ENCODE measurements at regions not wholly inside any gene's neighbourhood (a gene's known extent, or its start where the extent isn't known, plus 50 kb on each side); places are given as distances from the start of the nearest gene placed in this dataset.

DNA sequence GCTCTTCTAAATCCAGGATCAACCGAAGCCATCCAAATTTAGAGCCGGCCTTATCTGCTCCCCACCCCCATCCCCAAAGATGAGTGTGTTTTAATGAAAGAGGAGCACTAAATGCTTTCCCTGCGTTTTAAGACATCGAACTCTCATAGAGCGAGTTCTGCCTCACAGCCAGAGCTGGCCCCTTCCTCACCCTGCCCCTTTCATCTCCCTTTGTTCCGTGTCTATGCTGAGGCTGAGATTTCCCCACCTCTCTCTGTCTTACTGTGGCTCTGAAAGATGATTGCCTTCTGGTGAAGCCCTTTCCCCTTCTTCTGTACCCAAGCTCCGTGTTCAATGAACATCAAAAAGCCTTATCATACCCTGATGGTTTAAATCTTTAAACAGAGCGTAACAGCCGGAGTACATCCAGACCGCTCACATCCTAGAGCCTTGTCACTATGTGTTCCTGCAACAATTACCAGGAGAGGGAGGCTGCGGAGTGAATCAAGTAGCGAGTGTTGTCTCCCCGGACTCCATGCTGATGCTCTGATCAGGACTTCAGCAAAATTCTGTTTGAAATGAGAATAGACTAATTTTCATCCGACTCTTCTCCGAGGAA lies 110.1 kb downstream of the ZNF326 start:
- FAIRE-seq (no peak), DNase-seq (ENCODE audit: insufficient read length, low spot score) (no peak)
- no peak for TF ChIP-seq CTCF (IDR thresholded peaks at IDR 0.05; ENCODE audit: insufficient read depth, missing control alignments)

DNA sequence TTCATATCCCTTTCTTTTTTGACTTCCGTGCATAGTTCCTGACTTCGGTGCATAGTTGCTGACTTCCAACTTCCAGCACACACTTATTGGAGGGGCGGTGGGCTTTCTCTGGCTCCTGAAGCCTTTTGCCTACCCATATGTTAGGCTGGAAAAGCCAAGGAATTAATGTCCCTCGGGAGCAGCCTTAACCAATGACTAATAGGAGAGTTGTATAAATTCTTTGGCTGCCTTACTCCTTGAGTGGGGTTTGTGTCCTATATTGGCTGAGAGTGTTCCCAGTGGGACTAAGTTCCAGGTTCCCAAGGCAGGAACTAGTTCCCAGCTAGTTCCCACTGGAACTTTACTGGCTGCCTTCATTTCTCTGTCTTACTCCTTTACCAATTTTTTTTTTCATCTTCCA lies 105.7 kb downstream of the ZNF326 start:
- DNase-seq (ENCODE audit: insufficient read length, low spot score) (no peak), FAIRE-seq (no peak)
- no peak for TF ChIP-seq CTCF (IDR thresholded peaks at IDR 0.05; ENCODE audit: insufficient read depth, missing control alignments)

- DNase-seq (ENCODE audit: insufficient read length, low spot score) = no peak
- TF ChIP-seq CTCF (IDR thresholded peaks at IDR 0.05; ENCODE audit: insufficient read depth, missing control alignments) = no peak
- FAIRE-seq = no peak
These were observed 97.5 kb downstream of the ZNF326 start for GRCh38 chr1:90092441-90092840.
